GM23338 (cell line): ENCODE measurements at regions not wholly inside any gene's neighbourhood (a gene's known extent, or its start where the extent isn't known, plus 50 kb on each side); places are given as distances from the start of the nearest gene placed in this dataset.
"Not testable (repeated sequence)": the region's sequence is repeated elsewhere in the genome, so short reads cannot be mapped to it uniquely, and the experiment has no call there.

ENCODE experiments used
- ATAC-seq: fragments of 200-7000 bp; cut with Tn5 transposase; 3 replicates; pipeline ENCODE4 v1.9.1; 2020
- DNase-seq: peaks from one replicate; pipeline ENCODE4 v3.0.0-alpha.2; 2015; ENCODE audit warnings: low spot score
- H2AFZ ChIP-seq: fragments of 200-600 bp; sonication (generic); 2 replicates; pipeline ENCODE4 v1.8.0; 2016; ENCODE audit warnings: antibody characterized with exemption, mild to moderate bottlenecking, moderate library complexity
- H3F3A ChIP-seq: fragments of 200-600 bp; sonication (generic); replicated peaks from 2 replicates; pipeline ENCODE4 v1.8.0; 2017; ENCODE audit warnings: antibody characterized with exemption, mixed run types, low read depth
- H3K27ac ChIP-seq: fragments of 200-600 bp; sonication (generic); 2 replicates; pipeline ENCODE4 v1.6.1; 2016; ENCODE audit warnings: low read depth
- H3K27me3 ChIP-seq: fragments of 200-600 bp; sonication (generic); 2 replicates; pipeline ENCODE4 v1.8.0; 2016; ENCODE audit warnings: mild to moderate bottlenecking, mixed run types, moderate library complexity; ENCODE audit not compliant: insufficient read depth
- H3K36me3 ChIP-seq: fragments of 200-600 bp; sonication (generic); 2 replicates; pipeline ENCODE4 v1.8.0; 2016; ENCODE audit warnings: mild to moderate bottlenecking; ENCODE audit not compliant: insufficient read depth
- H3K4me1 ChIP-seq: fragments of 200-600 bp; sonication (generic); 2 replicates; pipeline ENCODE4 v1.8.0; 2016; ENCODE audit warnings: mild to moderate bottlenecking, moderate library complexity; ENCODE audit not compliant: insufficient read depth
- H3K4me2 ChIP-seq: fragments of 200-600 bp; sonication (generic); 2 replicates; pipeline ENCODE4 v1.7.1; 2017; ENCODE audit warnings: mixed run types
- H3K4me3 ChIP-seq: fragments of 200-600 bp; sonication (generic); 2 replicates; pipeline ENCODE4 v1.6.1; 2016; ENCODE audit warnings: mixed run types
- H3K79me2 ChIP-seq: fragments of 200-600 bp; sonication (generic); replicated peaks from 2 replicates; pipeline ENCODE4 v1.8.0; 2017; ENCODE audit warnings: mild to moderate bottlenecking; ENCODE audit not compliant: insufficient read depth
- H3K9me2 ChIP-seq: fragments of 200-600 bp; sonication (generic); 2 replicates; pipeline ENCODE4 v1.8.0; 2017; ENCODE audit not compliant: insufficient read depth
- H4K20me1 ChIP-seq: fragments of 200-600 bp; sonication (generic); replicated peaks from 2 replicates; pipeline ENCODE4 v1.8.0; 2017; ENCODE audit warnings: mild to moderate bottlenecking; ENCODE audit not compliant: insufficient read depth
- H3K27ac Mint-ChIP-seq: 2 replicates; pipeline ENCODE4 v1.8.0; 2020; ENCODE audit warnings: inconsistent platforms, mild to moderate bottlenecking, moderate library complexity, mixed read lengths
- H3K27me3 Mint-ChIP-seq: 3 replicates; pipeline ENCODE4 v1.8.0; 2022; ENCODE audit warnings: low read depth, mild to moderate bottlenecking, moderate library complexity, mixed read lengths, inconsistent platforms; ENCODE audit not compliant: insufficient read depth, poor library complexity
- H3K36me3 Mint-ChIP-seq: 3 replicates; pipeline ENCODE4 v1.8.0; 2021; ENCODE audit warnings: low read depth, mild to moderate bottlenecking, inconsistent platforms, moderate library complexity, mixed read lengths
- H3K4me1 Mint-ChIP-seq: 3 replicates; pipeline ENCODE4 v1.8.0; 2020; ENCODE audit warnings: mild to moderate bottlenecking, inconsistent platforms, mixed read lengths
- H3K4me3 Mint-ChIP-seq: 3 replicates; pipeline ENCODE4 v1.8.0; 2021; ENCODE audit warnings: moderate library complexity, mild to moderate bottlenecking, inconsistent platforms, mixed read lengths
- H3K9me3 Mint-ChIP-seq: 3 replicates; pipeline ENCODE4 v1.8.0; 2020; ENCODE audit warnings: moderate library complexity, mild to moderate bottlenecking, inconsistent platforms, mixed read lengths
- CREB1 ChIP-seq: fragments of 250-450 bp; sonication (Bioruptor Pico); IDR thresholded peaks from 2 replicates; pipeline ENCODE4 v1.5.0; 2020; ENCODE audit warnings: low read depth, mild to moderate bottlenecking, moderate library complexity
- ETS1 ChIP-seq: IDR thresholded peaks from 2 replicates; pipeline ENCODE4 v1.6.1; 2016; ENCODE audit warnings: antibody characterized with exemption
- EZH2 ChIP-seq: fragments of 200-600 bp; sonication (generic); IDR thresholded peaks from one replicate; pipeline ENCODE4 v1.8.0; 2017; ENCODE audit warnings: antibody characterized with exemption, mild to moderate bottlenecking, low read depth; ENCODE audit not compliant: unreplicated experiment
- JUNB ChIP-seq: IDR thresholded peaks from one replicate; pipeline ENCODE4 v1.6.1; 2016; ENCODE audit warnings: antibody characterized with exemption; ENCODE audit not compliant: unreplicated experiment
- POLR2AphosphoS5 ChIP-seq: IDR thresholded peaks from 2 replicates; pipeline ENCODE4 v1.6.1; 2016; ENCODE audit warnings: antibody characterized with exemption, low read depth
- STAT1 ChIP-seq: IDR thresholded peaks from one replicate; pipeline ENCODE4 v1.6.1; 2016; ENCODE audit warnings: antibody characterized with exemption; ENCODE audit not compliant: unreplicated experiment
- ZNF462 ChIP-seq: fragments of 250-450 bp; sonication (Bioruptor Pico); IDR thresholded peaks from 2 replicates; pipeline ENCODE4 v1.5.0; 2020; ENCODE audit warnings: mild to moderate bottlenecking, moderate library complexity

GRCh38 chr2:16099326-16099725 is 159.0 kb downstream of the MYCN start:
- DNase-seq = no peak
- no peak overlapping the region for H3K27ac Mint-ChIP-seq
- H3K4me1 ChIP-seq = peaks cover 18% of the 10 kb centered on the region
- no peaks in the 10 kb centered on the region for H3K27me3 ChIP-seq
- no peak overlapping the region for H3K4me3 ChIP-seq
- 0 out of 2 replicates have a peak, but pooled peaks cover 1% of the 10 kb centered on the region for H3F3A ChIP-seq
- H3K27me3 Mint-ChIP-seq = peaks cover 7% of the 10 kb centered on the region
- no peak overlapping the region for H2AFZ ChIP-seq
- H3K9me3 Mint-ChIP-seq = peaks cover 3% of the 10 kb centered on the region; the same call in 2 of the 3 replicates
- no peaks in the 10 kb centered on the region for H4K20me1 ChIP-seq
- no peaks in the 10 kb centered on the region for H3K79me2 ChIP-seq
- no peak overlapping the region for H3K27ac ChIP-seq
- no peak overlapping the region for H3K4me2 ChIP-seq
- no peak for ATAC-seq
- H3K36me3 ChIP-seq = no peaks in the 10 kb centered on the region
- H3K4me3 Mint-ChIP-seq = no peak overlapping the region
- H3K9me2 ChIP-seq = peaks cover 14% of the 10 kb centered on the region
- H3K36me3 Mint-ChIP-seq = peaks cover 11% of the 10 kb centered on the region
- TF ChIP-seq STAT1 = no peak
- peaks cover 42% of the 10 kb centered on the region for H3K4me1 Mint-ChIP-seq

GRCh38 chr2:16096962-16097361 is 156.6 kb downstream of the MYCN start:
- Mint-ChIP-seq H3K27ac (no peak overlapping the region; the same call in 1 of the 2 replicates), H3K27me3 (peaks cover 6% of the 10 kb centered on the region), H3K9me3 (no peaks in the 10 kb centered on the region), H3K36me3 (peaks cover 14% of the 10 kb centered on the region; the same call in 2 of the 3 replicates), H3K4me3 (no peak overlapping the region), H3K4me1 (peaks cover 25% of the 10 kb centered on the region)
- no peaks in the 10 kb centered on the region for H4K20me1 ChIP-seq
- H3K27ac ChIP-seq = no peak overlapping the region
- peaks cover 14% of the 10 kb centered on the region for H3K9me2 ChIP-seq
- ATAC-seq (no peak), DNase-seq (no peak)
- no peaks in the 10 kb centered on the region for H3K79me2 ChIP-seq
- TF ChIP-seq EZH2 (no peak), POLR2AphosphoS5 (no peak), ZNF462 (no peak), CREB1 (CRISPR knock-in tag) (no peak), ETS1 (no peak), JUNB (no peak), STAT1 (no peak)
- no peaks in the 10 kb centered on the region for H3K36me3 ChIP-seq
- H3K4me1 ChIP-seq = peaks cover 6% of the 10 kb centered on the region; the same call in 1 of the 2 replicates
- H3K4me2 ChIP-seq = no peak overlapping the region
- no peak overlapping the region for H2AFZ ChIP-seq
- no peaks in the 10 kb centered on the region for H3F3A ChIP-seq
- H3K4me3 ChIP-seq = no peak overlapping the region
- H3K27me3 ChIP-seq = no peaks in the 10 kb centered on the region

- ATAC-seq, H3K9me3 Mint-ChIP-seq, H2AFZ ChIP-seq, H3K79me2 ChIP-seq, H3K27me3 Mint-ChIP-seq, H3K4me1 ChIP-seq, H3K27me3 ChIP-seq, H3F3A ChIP-seq, H3K4me3 ChIP-seq, H4K20me1 ChIP-seq, H3K36me3 ChIP-seq, H3K4me3 Mint-ChIP-seq, H3K27ac ChIP-seq, H3K27ac Mint-ChIP-seq, H3K4me2 ChIP-seq, DNase-seq: not testable (repeated sequence)
- H3K4me1 Mint-ChIP-seq = peaks cover 15% of the 10 kb centered on the region
- peaks cover 12% of the 10 kb centered on the region; the same call in 2 of the 3 replicates for H3K36me3 Mint-ChIP-seq
- peaks cover 14% of the 10 kb centered on the region for H3K9me2 ChIP-seq
Measured at GRCh38 chr2:16095483-16095882, 155.1 kb downstream of the MYCN start.
